ENCODE measurements at regions not wholly inside any gene's neighbourhood (a gene's known extent, or its start where the extent isn't known, plus 50 kb on each side); places are given as distances from the start of the nearest gene placed in this dataset.

DNA sequence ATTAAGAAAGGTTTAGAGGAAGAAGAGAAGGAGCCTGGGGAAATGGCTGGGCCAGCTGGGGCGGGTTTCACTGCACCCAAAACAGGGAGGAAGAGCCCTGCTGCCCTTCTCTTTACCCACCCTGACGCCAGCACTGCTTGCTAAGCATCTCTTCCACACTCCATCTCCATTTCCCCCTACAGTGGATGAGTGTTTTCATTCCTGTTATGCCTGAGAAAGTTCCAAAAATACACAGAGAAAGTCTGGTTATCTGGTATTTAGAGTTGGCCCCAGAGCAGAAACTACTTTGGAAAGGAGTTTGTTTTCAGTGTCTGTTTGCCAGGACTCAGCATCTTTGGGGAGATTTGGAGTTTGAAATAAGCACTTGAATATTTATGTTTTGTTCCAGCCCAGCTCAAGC is 451.0 kb downstream of the SLC4A3 start:
- Histone ChIP-seq H3K27me3 (ENCODE audit: control insufficient read depth, insufficient read depth, low read length) (no peaks in the 10 kb centered on the region), H3K4me3 (ENCODE audit: low read depth, low read length) (no peak overlapping the region), H3K36me3 (ENCODE audit: control insufficient read depth, insufficient read depth, low read length) (no peaks in the 10 kb centered on the region)
- DNase-seq (ENCODE audit: low read depth), result no peak
- TF ChIP-seq, protein P1, sequence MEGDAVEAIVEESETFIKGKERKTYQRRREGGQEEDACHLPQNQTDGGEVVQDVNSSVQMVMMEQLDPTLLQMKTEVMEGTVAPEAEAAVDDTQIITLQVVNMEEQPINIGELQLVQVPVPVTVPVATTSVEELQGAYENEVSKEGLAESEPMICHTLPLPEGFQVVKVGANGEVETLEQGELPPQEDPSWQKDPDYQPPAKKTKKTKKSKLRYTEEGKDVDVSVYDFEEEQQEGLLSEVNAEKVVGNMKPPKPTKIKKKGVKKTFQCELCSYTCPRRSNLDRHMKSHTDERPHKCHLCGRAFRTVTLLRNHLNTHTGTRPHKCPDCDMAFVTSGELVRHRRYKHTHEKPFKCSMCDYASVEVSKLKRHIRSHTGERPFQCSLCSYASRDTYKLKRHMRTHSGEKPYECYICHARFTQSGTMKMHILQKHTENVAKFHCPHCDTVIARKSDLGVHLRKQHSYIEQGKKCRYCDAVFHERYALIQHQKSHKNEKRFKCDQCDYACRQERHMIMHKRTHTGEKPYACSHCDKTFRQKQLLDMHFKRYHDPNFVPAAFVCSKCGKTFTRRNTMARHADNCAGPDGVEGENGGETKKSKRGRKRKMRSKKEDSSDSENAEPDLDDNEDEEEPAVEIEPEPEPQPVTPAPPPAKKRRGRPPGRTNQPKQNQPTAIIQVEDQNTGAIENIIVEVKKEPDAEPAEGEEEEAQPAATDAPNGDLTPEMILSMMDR (IDR thresholded peaks at IDR 0.05; ENCODE audit: insufficient read depth, low read length, poor library complexity, severe bottlenecking), result no peak

DNA sequence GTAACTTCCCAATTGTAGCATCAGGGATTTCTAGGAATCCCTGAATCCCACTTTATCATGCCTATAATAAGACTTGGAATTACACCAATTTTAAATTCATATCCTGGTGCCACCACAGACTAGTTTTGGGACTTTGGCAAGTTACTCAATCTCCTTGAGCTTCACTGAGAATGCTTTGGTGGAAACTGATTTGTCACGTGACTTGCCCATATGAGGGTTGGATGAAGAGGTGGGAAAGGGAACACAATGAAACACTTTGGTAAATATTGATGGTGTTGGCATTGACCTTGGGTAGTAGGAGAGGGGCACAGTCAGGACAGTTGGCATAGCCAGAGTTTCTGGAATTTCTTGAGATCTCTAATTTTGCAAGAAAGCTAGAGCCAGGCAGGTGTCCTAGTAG is 452.2 kb downstream of the SLC4A3 start:
- Histone ChIP-seq H3K36me3 (ENCODE audit: control insufficient read depth, insufficient read depth, low read length) (no peaks in the 10 kb centered on the region), H3K27me3 (ENCODE audit: control insufficient read depth, insufficient read depth, low read length) (no peaks in the 10 kb centered on the region), H3K4me3 (ENCODE audit: low read depth, low read length) (no peak overlapping the region)
- TF ChIP-seq, protein P1 (IDR thresholded peaks at IDR 0.05; ENCODE audit: insufficient read depth, low read length, poor library complexity, severe bottlenecking), result no peak
- no peak for DNase-seq (ENCODE audit: low read depth)

DNA sequence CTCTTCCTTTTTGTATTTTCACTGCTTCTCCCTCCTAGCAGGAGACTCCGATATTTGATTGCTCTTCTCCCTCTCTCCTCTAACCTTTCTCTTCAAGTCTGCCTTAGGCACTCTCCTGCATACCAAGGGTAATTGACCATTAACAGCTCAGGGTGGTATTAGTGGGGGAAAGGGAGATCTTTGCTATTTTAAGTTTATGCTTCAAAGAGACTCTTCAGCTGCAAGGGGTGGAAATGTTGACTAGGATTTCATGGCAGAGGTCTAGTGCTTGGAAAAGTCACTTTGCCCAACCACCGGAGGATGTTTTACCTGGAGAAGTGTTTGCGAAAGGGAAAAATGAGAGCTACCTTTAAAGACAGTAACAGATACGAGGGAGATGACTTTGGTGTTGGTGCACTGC is 453.7 kb downstream of the SLC4A3 start:
- no peaks in the 10 kb centered on the region for H3K36me3 ChIP-seq (ENCODE audit: control insufficient read depth, insufficient read depth, low read length)
- TF ChIP-seq, protein P1 (IDR thresholded peaks at IDR 0.05; ENCODE audit: insufficient read depth, low read length, poor library complexity, severe bottlenecking), result no peak
- H3K27me3 ChIP-seq (ENCODE audit: control insufficient read depth, insufficient read depth, low read length), result no peaks in the 10 kb centered on the region
- no peak overlapping the region for H3K4me3 ChIP-seq (ENCODE audit: low read depth, low read length)
- DNase-seq (ENCODE audit: low read depth), result no peak

DNA sequence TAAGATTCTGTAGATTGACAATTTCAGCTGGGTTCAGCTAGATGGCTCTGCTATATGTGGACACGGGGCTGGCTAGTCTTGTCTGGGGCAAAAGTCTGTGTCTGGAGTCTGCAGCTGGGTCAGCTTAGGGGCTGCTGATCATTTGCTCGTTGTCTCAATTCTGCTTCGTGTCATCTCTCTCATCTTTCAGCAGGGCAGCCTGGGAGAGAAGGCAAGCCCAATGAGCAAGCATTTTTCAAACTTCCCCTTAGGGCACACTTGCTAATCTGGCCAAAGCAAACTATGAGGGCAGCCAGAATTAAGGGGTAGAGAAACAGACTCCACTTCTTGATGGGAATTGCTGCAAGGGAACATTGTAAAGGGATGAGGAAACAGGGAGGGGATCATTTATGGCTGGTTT is 462.6 kb downstream of the SLC4A3 start:
- Histone ChIP-seq H3K36me3 (ENCODE audit: control insufficient read depth, insufficient read depth, low read length) (no peaks in the 10 kb centered on the region), H3K4me3 (ENCODE audit: low read depth, low read length) (no peak overlapping the region), H3K27me3 (ENCODE audit: control insufficient read depth, insufficient read depth, low read length) (no peaks in the 10 kb centered on the region)
- TF ChIP-seq, protein P1 (IDR thresholded peaks at IDR 0.05; ENCODE audit: insufficient read depth, low read length, poor library complexity, severe bottlenecking), result no peak
- no peak for DNase-seq (ENCODE audit: low read depth)

DNA sequence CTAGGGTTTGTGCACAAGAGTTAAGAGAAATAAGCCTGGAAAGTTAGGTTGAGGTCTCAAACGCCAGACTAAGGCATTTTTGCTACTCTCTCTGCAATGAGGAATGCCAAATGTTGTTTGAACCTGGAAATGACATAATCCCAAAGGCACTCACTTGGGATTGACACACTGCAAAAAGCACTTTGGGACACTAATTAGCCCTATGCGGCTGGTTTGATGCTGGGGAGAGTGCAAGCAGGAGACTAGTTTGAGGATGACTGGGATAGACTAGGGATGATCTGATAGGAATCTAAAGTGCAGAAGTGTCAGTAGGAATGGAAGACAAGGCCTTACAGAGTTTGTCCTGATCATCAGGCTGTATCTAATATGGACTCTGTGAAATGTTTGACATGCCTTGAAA is 469.0 kb downstream of the SLC4A3 start:
- Histone ChIP-seq H3K36me3 (ENCODE audit: control insufficient read depth, insufficient read depth, low read length) (no peaks in the 10 kb centered on the region), H3K27me3 (ENCODE audit: control insufficient read depth, insufficient read depth, low read length) (no peaks in the 10 kb centered on the region), H3K4me3 (ENCODE audit: low read depth, low read length) (no peak overlapping the region)
- DNase-seq (ENCODE audit: low read depth), result no peak
- TF ChIP-seq, protein P1 (IDR thresholded peaks at IDR 0.05; ENCODE audit: insufficient read depth, low read length, poor library complexity, severe bottlenecking), result no peak

DNA sequence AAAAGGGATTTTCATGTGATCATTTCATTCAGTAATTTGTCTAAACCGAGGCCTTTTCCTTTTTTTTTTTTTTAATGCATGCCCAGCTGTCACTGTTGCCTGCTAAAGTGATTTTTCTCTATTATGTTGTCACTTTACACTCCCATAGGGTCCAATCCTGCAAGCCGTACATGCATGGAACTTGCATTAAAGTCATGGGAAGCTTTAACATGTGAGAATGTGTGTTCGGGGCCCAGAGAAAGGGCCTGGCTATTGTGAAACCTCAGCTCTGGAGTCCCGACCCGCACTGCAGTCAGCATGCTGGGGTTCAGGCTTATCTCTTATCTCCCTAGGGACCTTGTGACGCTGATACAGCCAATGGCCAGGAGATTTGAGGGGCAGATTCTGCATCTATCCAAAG is 474.6 kb downstream of the SLC4A3 start:
- DNase-seq (ENCODE audit: low read depth), result no peak
- H3K36me3 ChIP-seq (ENCODE audit: control insufficient read depth, insufficient read depth, low read length), result no peaks in the 10 kb centered on the region
- H3K4me3 ChIP-seq (ENCODE audit: low read depth, low read length), result no peak overlapping the region
- TF ChIP-seq, protein P1 (IDR thresholded peaks at IDR 0.05; ENCODE audit: insufficient read depth, low read length, poor library complexity, severe bottlenecking), result no peak
- no peaks in the 10 kb centered on the region for H3K27me3 ChIP-seq (ENCODE audit: control insufficient read depth, insufficient read depth, low read length)

Measured in kidney epithelial cell (primary cell).